ENCODE measurements at regions not wholly inside any gene's neighbourhood (a gene's known extent, or its start where the extent isn't known, plus 50 kb on each side); places are given as distances from the start of the nearest gene placed in this dataset.

- no peak for TF ChIP-seq CTCF (conservative IDR thresholded peaks at IDR 0.05; ENCODE audit: low read length)
- H3K4me3 ChIP-seq (ENCODE audit: low read length), result no peak overlapping the region
- DNase-seq (ENCODE audit: low read depth), result no peak
Measured at GRCh38 chr4:81898862-81899504, 427.3 kb upstream of the RASGEF1B start.

- no peak for DNase-seq (ENCODE audit: low read depth)
- TF ChIP-seq CTCF (conservative IDR thresholded peaks at IDR 0.05; ENCODE audit: low read length), result no peak
- H3K4me3 ChIP-seq (ENCODE audit: low read length), result no peak overlapping the region
Measured at GRCh38 chr4:81896936-81897335, 425.2 kb upstream of the RASGEF1B start.

GRCh38 chr4:81891005-81891996 is 419.6 kb upstream of the RASGEF1B start:
- DNase-seq (ENCODE audit: low read depth), result no peak
- no peak for TF ChIP-seq CTCF (conservative IDR thresholded peaks at IDR 0.05; ENCODE audit: low read length)
- H3K4me3 ChIP-seq (ENCODE audit: low read length), result no peak overlapping the region

- DNase-seq (ENCODE audit: low read depth), result no peak
- TF ChIP-seq CTCF (conservative IDR thresholded peaks at IDR 0.05; ENCODE audit: low read length), result no peak
Measured at GRCh38 chr4:81884986-81885385, 413.3 kb upstream of the RASGEF1B start.

GRCh38 chr4:81883530-81884450 is 412.1 kb upstream of the RASGEF1B start:
- TF ChIP-seq CTCF (conservative IDR thresholded peaks at IDR 0.05; ENCODE audit: low read length), result no peak
- H3K4me3 ChIP-seq (ENCODE audit: low read length), result no peak overlapping the region
- DNase-seq (ENCODE audit: low read depth), result no peak

More at GRCh38 chr4:81884986-81885385, 413.3 kb upstream of the RASGEF1B start:
- H3K4me3 ChIP-seq (ENCODE audit: low read length), result no peak overlapping the region

GRCh38 chr4:81883004-81883403 is 411.3 kb upstream of the RASGEF1B start:
- DNase-seq (ENCODE audit: low read depth), result no peak
- TF ChIP-seq CTCF (conservative IDR thresholded peaks at IDR 0.05; ENCODE audit: low read length), result no peak
- no peak overlapping the region for H3K4me3 ChIP-seq (ENCODE audit: low read length)

Measured in AG10803 (cell line).